H9 (cell line): ENCODE measurements at regions not wholly inside any gene's neighbourhood (a gene's known extent, or its start where the extent isn't known, plus 50 kb on each side); places are given as distances from the start of the nearest gene placed in this dataset.

Source experiments
- DNase-seq: peaks from one replicate; pipeline ENCODE4 v3.0.0-alpha.2; 2017
- H2AFZ ChIP-seq: one replicate; pipeline ENCODE4 v1.6.1; 2013; ENCODE audit warnings: mild to moderate bottlenecking, low read length, control low read depth, moderate library complexity
- H2AK5ac ChIP-seq: 2 replicates; pipeline ENCODE4 v1.6.1; 2013; ENCODE audit warnings: low read length, control low read depth, mixed read lengths; ENCODE audit not compliant: insufficient read length
- H2BK120ac ChIP-seq: one replicate; pipeline ENCODE4 v1.6.1; 2013; ENCODE audit warnings: low read depth, mild to moderate bottlenecking, low read length, control low read depth, inconsistent platforms; ENCODE audit not compliant: poor library complexity, severe bottlenecking
- H2BK12ac ChIP-seq: 2 replicates; pipeline ENCODE4 v1.6.1; 2013; ENCODE audit warnings: low read length, control low read depth, mixed read lengths, low read depth; ENCODE audit not compliant: insufficient read length
- H2BK15ac ChIP-seq: 2 replicates; pipeline ENCODE4 v1.6.1; 2013; ENCODE audit warnings: low read depth, low read length, control low read depth
- H2BK20ac ChIP-seq: one replicate; pipeline ENCODE4 v1.6.1; 2013; ENCODE audit warnings: low read depth, mild to moderate bottlenecking, low read length, control low read depth, inconsistent platforms; ENCODE audit not compliant: poor library complexity, severe bottlenecking
- H2BK5ac ChIP-seq: 2 replicates; pipeline ENCODE4 v1.6.1; 2013; ENCODE audit warnings: low read length, control low read depth, mixed read lengths; ENCODE audit not compliant: insufficient read length
- H3K14ac ChIP-seq: 2 replicates; pipeline ENCODE4 v1.6.1; 2013; ENCODE audit warnings: low read length, control low read depth; ENCODE audit not compliant: insufficient read depth
- H3K18ac ChIP-seq: 2 replicates; pipeline ENCODE4 v1.6.1; 2013; ENCODE audit warnings: low read depth, mild to moderate bottlenecking, mixed read lengths, low read length, control low read depth; ENCODE audit not compliant: insufficient read length
- H3K23ac ChIP-seq: 2 replicates; pipeline ENCODE4 v1.6.1; 2013; ENCODE audit warnings: low read length, control low read depth, mixed read lengths, low read depth; ENCODE audit not compliant: insufficient read length
- H3K23me2 ChIP-seq: 2 replicates; pipeline ENCODE4 v1.6.1; 2013; ENCODE audit warnings: low read depth, mild to moderate bottlenecking, mixed read lengths, low read length, control low read depth; ENCODE audit not compliant: insufficient read length, poor library complexity, severe bottlenecking
- H3K27ac ChIP-seq: 2 replicates; pipeline ENCODE4 v1.5.1; 2013; ENCODE audit warnings: low read length, control low read depth, mixed read lengths, low read depth; ENCODE audit not compliant: insufficient read length
- H3K27me3 ChIP-seq: 2 replicates; pipeline ENCODE4 v1.6.1; 2013; ENCODE audit warnings: low read length, control low read depth, inconsistent platforms; ENCODE audit not compliant: insufficient read depth
- H3K4ac ChIP-seq: 2 replicates; pipeline ENCODE4 v1.6.1; 2013; ENCODE audit warnings: low read depth, mild to moderate bottlenecking, control low read depth, inconsistent platforms, low read length, moderate library complexity
- H3K4me1 ChIP-seq: 2 replicates; pipeline ENCODE4 v1.6.1; 2013; ENCODE audit warnings: low read length, control low read depth, inconsistent platforms; ENCODE audit not compliant: insufficient read depth
- H3K4me2 ChIP-seq: 2 replicates; pipeline ENCODE4 v1.6.1; 2013; ENCODE audit warnings: low read length, control low read depth, mixed read lengths; ENCODE audit not compliant: insufficient read length, insufficient read depth
- H3K56ac ChIP-seq: 2 replicates; pipeline ENCODE4 v1.6.1; 2013; ENCODE audit warnings: low read depth, mild to moderate bottlenecking, mixed read lengths, low read length, control low read depth; ENCODE audit not compliant: insufficient read length
- H3K79me1 ChIP-seq: 2 replicates; pipeline ENCODE4 v1.6.1; 2013; ENCODE audit warnings: low read depth, mild to moderate bottlenecking, moderate library complexity, low read length, control low read depth, inconsistent platforms; ENCODE audit not compliant: insufficient read depth, poor library complexity, severe bottlenecking
- H3K79me2 ChIP-seq: 2 replicates; pipeline ENCODE4 v1.6.1; 2013; ENCODE audit warnings: low read length, control low read depth, inconsistent platforms; ENCODE audit not compliant: insufficient read depth
- H3K9ac ChIP-seq: 2 replicates; pipeline ENCODE4 v1.6.1; 2013; ENCODE audit warnings: low read length, control low read depth, mixed read lengths; ENCODE audit not compliant: insufficient read length; ENCODE audit errors: extremely low read depth
- H3K9me3 ChIP-seq: one replicate; pipeline ENCODE4 v1.6.1; 2013; ENCODE audit warnings: low read depth, low read length, inconsistent platforms; ENCODE audit not compliant: control insufficient read depth
- H3T11ph ChIP-seq: one replicate; pipeline ENCODE4 v1.6.1; 2013; ENCODE audit warnings: mild to moderate bottlenecking, low read length, control low read depth, inconsistent platforms
- H4K20me1 ChIP-seq: one replicate; pipeline ENCODE4 v1.6.1; 2013; ENCODE audit not compliant: control insufficient read depth, insufficient read length, insufficient read depth
- H4K5ac ChIP-seq: 2 replicates; pipeline ENCODE4 v1.6.1; 2013; ENCODE audit warnings: low read depth, mild to moderate bottlenecking, mixed read lengths, low read length, control low read depth; ENCODE audit not compliant: insufficient read length
- H4K8ac ChIP-seq: replicated peaks from 2 replicates; pipeline ENCODE4 v1.6.1; 2013; ENCODE audit warnings: low read length, control low read depth, mixed read lengths, low read depth; ENCODE audit not compliant: insufficient read length
- H4K91ac ChIP-seq: 2 replicates; pipeline ENCODE4 v1.6.1; 2013; ENCODE audit warnings: low read depth, mild to moderate bottlenecking, moderate library complexity, mixed read lengths, low read length, control low read depth; ENCODE audit not compliant: insufficient read length
- H3K27ac Mint-ChIP-seq, 3 experiments: 2 replicates in 2 of 3; 3 replicates in 1 of 3; pipeline ENCODE4 v1.8.0; 2020 to 2021; ENCODE audit warnings: mixed read lengths in 3 of 3, mild to moderate bottlenecking in 1 of 3, moderate library complexity in 1 of 3
- H3K27me3 Mint-ChIP-seq: 2 replicates; pipeline ENCODE4 v1.8.0; 2021; ENCODE audit warnings: low read depth, mild to moderate bottlenecking, moderate library complexity, mixed read lengths
- H3K36me3 Mint-ChIP-seq, 3 experiments: 2 replicates in 2 of 3; 3 replicates in 1 of 3; pipeline ENCODE4 v1.8.0; 2020 to 2021; ENCODE audit warnings: low read depth in 3 of 3, mixed read lengths in 3 of 3; ENCODE audit not compliant: insufficient read depth in 1 of 3
- H3K4me1 Mint-ChIP-seq, 2 experiments: 2 replicates each; pipeline ENCODE4 v1.8.0; 2020; ENCODE audit warnings: mixed read lengths in 2 of 2
- H3K4me3 Mint-ChIP-seq, 2 experiments: 2 replicates in 1 of 2; 3 replicates in 1 of 2; pipeline ENCODE4 v1.8.0; 2020 to 2021; ENCODE audit warnings: mild to moderate bottlenecking in 2 of 2, mixed read lengths in 2 of 2, moderate library complexity in 1 of 2
- H3K9me3 Mint-ChIP-seq, 2 experiments: 2 replicates in 1 of 2; 3 replicates in 1 of 2; pipeline ENCODE4 v1.8.0; 2020; ENCODE audit warnings: mild to moderate bottlenecking in 2 of 2, mixed read lengths in 2 of 2, moderate library complexity in 1 of 2
- CTCF ChIP-seq: fragments of 200-600 bp; sonication (generic); conservative IDR thresholded peaks from 3 replicates; pipeline ENCODE4 v1.8.0; 2021; ENCODE audit warnings: antibody characterized with exemption, mild to moderate bottlenecking
- WGBS: extraction: QIAGEN DNeasy Blood & Tissue Kit; methylation state at CpG from one replicate; pipeline ENCODE4 v1.1.7; 2013; ENCODE audit warnings: missing lambda C conversion rate, low lambda C conversion rate, mixed read lengths; ENCODE audit not compliant: insufficient read length; ENCODE audit errors: extremely low coverage; 5-methylcytosine and 5-hydroxymethylcytosine counted together

DNA sequence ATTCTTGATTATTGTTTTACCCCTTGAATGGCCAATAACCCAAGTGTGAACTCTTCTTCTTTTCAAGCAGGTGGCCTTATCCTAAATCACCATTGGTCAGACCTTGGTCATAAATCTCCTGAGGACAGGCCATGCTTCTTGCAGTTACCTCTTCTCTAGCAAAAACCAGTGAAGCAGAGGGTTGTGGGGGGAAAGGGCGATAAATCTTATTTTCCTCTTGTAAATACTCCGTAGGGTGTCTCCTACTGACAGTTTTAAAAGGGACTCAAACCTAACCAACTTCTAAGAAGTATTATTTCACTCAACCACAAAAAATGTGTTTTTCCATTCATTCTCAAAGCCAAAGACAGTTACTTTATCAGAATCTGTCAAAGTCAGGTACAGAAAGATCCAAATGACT lies 168.1 kb upstream of the RMP24 start:
- no peak overlapping the region for H3K56ac ChIP-seq
- no peaks in the 10 kb centered on the region for H3K23me2 ChIP-seq
- no peak overlapping the region for H3K14ac ChIP-seq
- H2BK20ac ChIP-seq: no peak overlapping the region
- no peak overlapping the region for H2BK5ac ChIP-seq
- no peak for TF ChIP-seq CTCF
- no peak overlapping the region for H3K18ac ChIP-seq
- H3K27me3 Mint-ChIP-seq: no peaks in the 10 kb centered on the region
- H3K9me3 ChIP-seq: no peaks in the 10 kb centered on the region
- H2BK15ac ChIP-seq: no peak overlapping the region
- H2BK12ac ChIP-seq: no peak overlapping the region
- H3K9ac ChIP-seq: no peak overlapping the region
- H3K36me3 Mint-ChIP-seq: peaks cover 0 to 8% (median 0%) of the 10 kb centered on the region in 3 experiments; a peak in 2 of 7 replicates
- H2BK120ac ChIP-seq: no peak overlapping the region
- H3K4me1 Mint-ChIP-seq: peaks cover 0 to 2% of the 10 kb centered on the region in 2 experiments; a peak in 2 of 4 replicates
- no peak for DNase-seq
- no peak overlapping the region for H2AFZ ChIP-seq
- no peak overlapping the region for H3K4ac ChIP-seq
- H4K20me1 ChIP-seq: no peaks in the 10 kb centered on the region
- H4K91ac ChIP-seq: no peak overlapping the region
- no peaks in the 10 kb centered on the region for H3K4me1 ChIP-seq
- WGBS: no CpG with 5 or more reads among the region's 2 CpGs
- H2AK5ac ChIP-seq: no peak overlapping the region
- H3K23ac ChIP-seq: no peak overlapping the region
- no peaks in the 10 kb centered on the region for H3K79me2 ChIP-seq
- H3K27ac ChIP-seq: no peak overlapping the region
- H3K27ac Mint-ChIP-seq: no peak overlapping the region; a peak in 2 of 7 replicates
- H3K4me3 Mint-ChIP-seq: no peak overlapping the region
- no peaks in the 10 kb centered on the region; a peak in 1 of 5 replicates for H3K9me3 Mint-ChIP-seq
- no peaks in the 10 kb centered on the region for H3K79me1 ChIP-seq
- H3T11ph ChIP-seq: no peak overlapping the region
- no peaks in the 10 kb centered on the region for H3K27me3 ChIP-seq
- no peak overlapping the region for H4K5ac ChIP-seq
- no peak overlapping the region for H4K8ac ChIP-seq
- no peak overlapping the region for H3K4me2 ChIP-seq
